ENCODE measurements at regions not wholly inside any gene's neighbourhood (a gene's known extent, or its start where the extent isn't known, plus 50 kb on each side); places are given as distances from the start of the nearest gene placed in this dataset.

- TF ChIP-seq, protein P1, sequence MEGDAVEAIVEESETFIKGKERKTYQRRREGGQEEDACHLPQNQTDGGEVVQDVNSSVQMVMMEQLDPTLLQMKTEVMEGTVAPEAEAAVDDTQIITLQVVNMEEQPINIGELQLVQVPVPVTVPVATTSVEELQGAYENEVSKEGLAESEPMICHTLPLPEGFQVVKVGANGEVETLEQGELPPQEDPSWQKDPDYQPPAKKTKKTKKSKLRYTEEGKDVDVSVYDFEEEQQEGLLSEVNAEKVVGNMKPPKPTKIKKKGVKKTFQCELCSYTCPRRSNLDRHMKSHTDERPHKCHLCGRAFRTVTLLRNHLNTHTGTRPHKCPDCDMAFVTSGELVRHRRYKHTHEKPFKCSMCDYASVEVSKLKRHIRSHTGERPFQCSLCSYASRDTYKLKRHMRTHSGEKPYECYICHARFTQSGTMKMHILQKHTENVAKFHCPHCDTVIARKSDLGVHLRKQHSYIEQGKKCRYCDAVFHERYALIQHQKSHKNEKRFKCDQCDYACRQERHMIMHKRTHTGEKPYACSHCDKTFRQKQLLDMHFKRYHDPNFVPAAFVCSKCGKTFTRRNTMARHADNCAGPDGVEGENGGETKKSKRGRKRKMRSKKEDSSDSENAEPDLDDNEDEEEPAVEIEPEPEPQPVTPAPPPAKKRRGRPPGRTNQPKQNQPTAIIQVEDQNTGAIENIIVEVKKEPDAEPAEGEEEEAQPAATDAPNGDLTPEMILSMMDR (IDR thresholded peaks at IDR 0.05): no peak
- no peak for TF ChIP-seq POLR2A (IDR thresholded peaks at IDR 0.05)
Measured at GRCh38 chr5:3715062-3715461, 119.4 kb downstream of the IRX1 start.
